Activated naive CD8-positive, alpha-beta T cell treated with anti-CD3 and anti-CD28 coated beads, Interleukin-2, amount 50 U/mL, for 16 hours (primary cell): ENCODE measurements at regions not wholly inside any gene's neighbourhood (a gene's known extent, or its start where the extent isn't known, plus 50 kb on each side); places are given as distances from the start of the nearest gene placed in this dataset.

Experiments used
- DNase-seq: peaks from one replicate; pipeline ENCODE4 v3.0.0-alpha.2; 2020; ENCODE audit warnings: low read depth, low spot score

DNA sequence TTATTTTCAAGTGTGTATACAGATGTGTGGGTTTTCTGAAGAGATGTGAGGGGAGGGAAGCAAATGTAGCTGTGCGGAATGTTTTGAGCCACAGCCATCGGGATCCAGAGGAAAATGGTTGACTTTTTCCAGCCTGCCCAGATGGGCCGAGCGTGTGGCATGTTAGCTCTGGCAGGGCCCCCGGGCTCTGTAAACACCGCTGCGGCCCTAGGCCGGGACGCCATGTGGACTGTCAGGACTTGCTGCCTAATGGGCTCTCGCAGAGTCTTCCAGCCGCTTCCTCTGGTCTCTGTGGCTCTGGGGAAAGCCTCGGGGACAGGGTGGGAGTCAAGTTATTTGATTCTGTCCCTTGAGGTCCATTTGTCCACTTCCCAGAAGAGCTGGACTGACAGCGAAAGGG is 109.6 kb upstream of the PTCH1 start:
- DNase-seq: no peak

DNA sequence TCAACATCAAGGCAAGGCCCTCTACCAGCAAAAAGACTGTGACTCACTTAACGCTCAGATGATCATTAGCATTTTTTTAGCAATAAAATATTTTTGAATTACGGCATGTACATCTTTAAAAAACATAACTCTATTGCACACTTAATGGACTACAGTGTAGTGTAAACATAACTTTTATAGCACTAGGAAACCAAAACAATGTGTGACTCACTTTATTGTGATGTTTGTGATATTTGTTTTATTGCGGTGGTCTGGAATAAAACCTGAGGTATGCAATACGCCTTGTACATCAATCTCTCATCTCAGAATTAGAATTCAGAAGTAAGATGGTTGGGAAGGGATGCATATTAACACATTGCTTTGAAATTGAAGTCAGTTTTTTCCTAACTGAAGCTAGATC is 106.9 kb upstream of the PTCH1 start:
- no peak for DNase-seq

DNA sequence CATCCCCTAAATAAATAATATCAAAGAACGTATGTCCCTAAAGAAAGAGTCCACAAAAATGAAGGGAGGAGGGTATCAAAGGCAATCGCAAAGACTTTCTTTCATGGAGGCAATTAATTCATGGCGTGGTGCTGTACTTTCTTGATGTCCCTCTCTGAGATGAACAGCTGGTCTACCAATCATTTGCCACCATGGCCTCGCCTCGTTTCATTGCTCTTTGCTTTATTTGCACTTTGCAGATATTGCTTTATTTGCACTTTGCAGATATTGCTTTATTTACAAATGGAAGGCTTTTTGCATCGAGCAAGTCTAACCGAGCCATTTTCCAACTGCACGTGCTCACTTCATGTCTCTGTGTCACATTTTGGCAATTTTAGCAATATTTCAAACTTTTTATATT is 104.0 kb upstream of the PTCH1 start:
- no peak for DNase-seq

DNA sequence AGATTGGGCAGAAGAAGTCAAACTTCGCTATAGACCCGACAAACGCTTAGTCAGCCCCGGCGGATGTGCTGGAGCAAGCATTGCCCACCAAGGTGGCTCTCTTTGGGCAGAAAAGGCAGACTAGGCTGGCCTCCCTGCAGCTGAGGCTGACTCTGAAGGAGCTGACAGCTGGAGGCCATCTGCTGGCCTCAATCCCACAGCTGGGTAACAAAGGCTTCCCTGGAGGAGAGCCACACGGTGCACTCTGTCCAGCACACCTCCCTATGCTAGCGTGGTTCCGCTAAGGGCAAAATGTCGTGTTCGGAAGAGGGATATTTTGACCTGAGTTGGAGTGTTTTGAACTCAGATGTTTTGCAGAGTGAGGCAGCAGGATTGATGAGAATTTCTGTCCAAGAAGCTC is 103.5 kb upstream of the PTCH1 start:
- no peak for DNase-seq

DNA sequence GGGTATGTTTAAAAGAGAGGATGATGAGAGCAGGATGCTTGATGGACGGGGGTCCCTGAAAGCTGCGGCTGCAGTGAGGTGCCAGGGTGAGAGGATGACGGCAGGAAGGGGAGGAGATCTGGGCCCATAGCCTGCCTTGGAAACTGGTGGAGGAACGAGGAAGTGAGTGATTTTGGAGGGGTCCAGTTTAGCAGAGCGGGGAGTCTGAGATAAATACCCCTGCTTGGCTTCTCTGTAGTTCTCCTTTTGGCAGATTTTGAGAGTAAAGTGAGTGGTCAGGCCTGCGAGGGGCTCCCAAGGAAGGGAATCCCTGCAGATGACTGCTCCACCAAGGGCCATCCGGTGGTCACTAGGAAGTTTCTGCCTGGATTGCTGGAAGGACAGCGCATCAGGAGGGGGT is 98.5 kb upstream of the PTCH1 start:
- no peak for DNase-seq

DNA sequence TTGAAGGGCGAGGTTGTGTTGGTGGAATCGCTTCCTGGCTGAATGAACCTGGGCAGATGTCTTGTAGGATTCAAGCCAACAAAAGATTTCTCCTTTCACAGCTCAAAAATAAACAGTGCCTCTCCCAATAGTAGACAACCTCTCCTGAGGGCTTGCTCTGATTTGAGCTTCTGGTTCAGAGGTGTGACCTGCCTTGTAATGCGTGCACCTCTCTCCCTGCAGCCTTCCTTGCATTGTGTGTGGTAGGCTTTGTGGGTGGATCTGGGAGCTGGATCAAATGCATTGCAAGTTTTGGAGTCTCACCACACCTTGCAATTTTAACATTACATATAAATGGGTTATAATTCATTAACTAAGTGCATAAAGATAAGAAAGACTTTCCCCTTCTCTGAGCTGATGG is 96.9 kb upstream of the PTCH1 start:
- no peak for DNase-seq

DNA sequence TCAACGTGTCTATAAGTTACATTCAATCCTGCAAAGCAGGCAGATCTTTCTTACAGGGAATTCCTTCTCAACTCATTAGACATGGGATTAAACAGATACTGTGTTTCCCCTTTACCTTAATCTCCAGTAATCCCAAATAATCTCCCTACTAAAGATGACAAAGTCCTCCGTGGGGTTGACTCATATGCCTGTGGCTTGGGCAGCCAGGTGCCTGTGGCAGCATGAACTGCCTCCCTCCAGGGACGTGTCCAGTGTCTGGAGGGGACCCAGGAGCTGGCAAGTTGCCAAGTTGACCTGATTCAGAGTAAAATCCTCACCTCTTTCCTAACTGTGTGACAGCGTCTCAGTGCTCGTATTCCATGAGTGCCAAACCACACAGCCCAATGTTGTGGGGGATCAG is 94.6 kb upstream of the PTCH1 start:
- DNase-seq: no peak

DNA sequence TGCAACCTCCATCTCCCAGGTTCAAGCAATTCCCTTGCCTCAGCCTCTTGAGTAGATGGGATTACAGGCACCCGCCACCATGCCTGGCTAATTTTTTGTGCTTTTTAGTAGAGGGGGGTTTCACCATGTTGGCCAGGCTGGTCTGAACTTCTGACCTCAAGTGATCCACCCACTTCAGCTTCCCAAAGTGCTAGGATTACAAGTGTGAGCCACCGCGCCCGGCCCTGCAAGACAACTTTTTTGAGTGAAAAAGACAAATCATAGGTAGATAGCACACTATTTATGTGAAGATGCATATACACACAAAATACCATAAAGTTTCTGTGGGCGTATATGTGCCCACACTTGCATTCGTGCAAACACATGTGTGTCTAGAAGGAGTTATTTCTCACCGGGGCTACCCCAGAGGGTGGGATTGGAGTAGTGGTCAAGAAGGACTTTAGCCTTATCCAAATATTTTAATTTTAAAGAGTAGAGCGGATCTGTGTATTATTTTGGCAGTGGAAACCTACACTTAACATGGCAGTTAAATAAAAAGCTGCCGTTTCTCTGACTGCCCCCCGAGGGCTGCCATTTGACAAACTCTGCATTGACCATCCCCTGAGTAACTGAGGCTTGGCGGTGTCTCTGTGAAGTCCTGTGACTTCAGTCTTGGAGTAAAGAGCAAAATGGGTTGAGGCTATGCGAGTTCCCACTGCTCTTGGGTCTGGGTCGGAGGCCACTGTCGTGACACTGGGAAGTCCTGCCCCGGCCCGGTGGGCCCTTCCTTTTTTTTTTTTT is 93.4 kb upstream of the PTCH1 start:
- no peak for DNase-seq

DNA sequence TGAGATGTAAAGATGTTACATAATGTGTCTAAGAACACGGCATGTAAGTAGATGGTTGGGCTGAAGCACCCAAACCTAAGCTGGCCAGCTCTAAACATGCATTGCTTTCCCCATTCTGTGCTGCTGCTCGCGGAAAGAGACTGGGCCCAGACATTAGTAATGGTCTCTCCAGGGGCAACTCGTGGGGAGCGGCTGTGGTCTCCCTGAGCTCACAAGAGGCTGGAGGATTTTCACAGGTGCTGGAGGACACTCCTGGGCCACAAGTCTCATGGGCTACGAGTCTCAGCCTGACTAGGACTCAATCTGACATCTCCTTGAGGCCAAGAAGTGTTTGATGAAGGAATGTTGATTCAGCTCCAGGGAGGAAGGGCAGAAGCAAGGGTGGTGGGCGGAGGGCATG is 92.7 kb upstream of the PTCH1 start:
- DNase-seq: no peak

DNA sequence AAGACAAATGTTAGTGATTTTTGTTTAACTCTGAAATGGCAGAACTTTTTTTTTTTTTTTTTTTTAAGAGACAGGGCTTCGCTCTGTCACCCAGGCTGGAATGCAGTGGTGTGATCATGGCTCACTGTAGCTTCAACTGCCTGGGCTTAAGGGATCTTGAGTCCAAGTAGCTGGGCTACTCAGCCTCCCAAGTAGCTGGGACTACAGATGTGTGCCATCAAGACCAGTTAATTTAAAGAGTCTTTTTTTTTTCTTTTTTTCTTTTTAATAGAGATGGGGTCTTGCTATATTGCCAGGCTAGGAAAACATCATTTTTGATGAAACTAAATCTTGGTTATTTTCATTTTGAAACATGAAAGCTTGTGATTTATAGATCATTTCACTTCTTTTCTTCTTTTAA is 91.6 kb upstream of the PTCH1 start:
- DNase-seq: no peak

DNA sequence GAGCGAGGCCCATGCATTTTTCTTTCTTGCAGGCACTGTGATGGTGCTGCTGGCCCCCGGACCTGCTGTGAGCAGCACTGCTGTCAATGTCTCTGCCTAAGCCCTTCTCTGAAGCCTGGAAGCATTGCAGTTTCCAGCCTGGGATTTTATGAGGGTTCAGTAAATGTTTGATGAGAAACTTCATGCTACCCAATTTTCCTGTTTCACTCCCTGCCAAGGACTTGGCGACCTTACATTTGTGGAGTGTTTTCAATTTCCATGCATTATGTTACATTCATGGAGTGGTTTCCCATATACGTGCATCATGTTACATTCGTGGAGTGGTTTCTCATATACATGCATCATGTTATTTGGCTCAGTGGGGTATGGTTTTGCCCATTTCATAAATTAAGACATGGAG is 90.7 kb upstream of the PTCH1 start:
- no peak for DNase-seq

DNA sequence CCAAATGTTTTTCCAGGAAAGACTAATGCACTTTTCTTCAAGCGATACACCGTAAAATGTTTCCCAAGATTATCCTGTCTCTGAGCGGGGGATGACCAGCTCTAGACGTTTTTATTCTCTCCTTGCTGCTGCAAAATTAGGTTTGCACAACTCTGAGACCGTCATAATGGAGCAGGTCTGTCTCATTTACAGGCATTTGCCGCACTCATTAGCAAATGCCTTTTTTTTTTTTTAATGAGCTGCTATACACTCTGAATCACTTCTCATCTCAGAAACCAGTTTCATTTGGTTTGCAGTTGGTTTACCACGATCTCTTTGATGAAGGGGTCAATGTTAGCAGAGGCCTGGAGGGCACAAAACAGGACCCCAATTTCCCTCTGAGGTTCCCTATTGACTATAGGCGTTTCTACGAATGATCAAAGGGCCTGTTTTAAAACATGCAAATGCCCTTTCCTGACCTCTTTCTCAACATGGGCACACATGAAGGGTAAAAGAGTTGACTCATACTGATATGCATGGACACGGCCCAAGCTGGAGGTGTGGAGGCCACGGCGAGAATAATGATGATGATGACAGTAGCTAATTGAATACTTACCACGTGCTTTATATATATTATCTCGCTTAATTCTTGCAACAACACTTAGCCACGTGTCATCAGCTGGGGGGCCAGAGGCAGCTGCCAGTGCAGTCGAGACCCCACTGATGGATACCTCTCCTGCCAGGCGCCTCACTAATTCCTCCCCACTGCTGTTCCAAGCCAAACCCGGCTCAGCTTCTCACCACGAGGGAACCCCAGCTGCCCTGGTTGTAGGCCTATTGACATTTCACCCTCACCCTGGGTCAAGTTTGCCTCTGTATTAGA is 89.9 kb upstream of the PTCH1 start:
- DNase-seq: no peak

DNA sequence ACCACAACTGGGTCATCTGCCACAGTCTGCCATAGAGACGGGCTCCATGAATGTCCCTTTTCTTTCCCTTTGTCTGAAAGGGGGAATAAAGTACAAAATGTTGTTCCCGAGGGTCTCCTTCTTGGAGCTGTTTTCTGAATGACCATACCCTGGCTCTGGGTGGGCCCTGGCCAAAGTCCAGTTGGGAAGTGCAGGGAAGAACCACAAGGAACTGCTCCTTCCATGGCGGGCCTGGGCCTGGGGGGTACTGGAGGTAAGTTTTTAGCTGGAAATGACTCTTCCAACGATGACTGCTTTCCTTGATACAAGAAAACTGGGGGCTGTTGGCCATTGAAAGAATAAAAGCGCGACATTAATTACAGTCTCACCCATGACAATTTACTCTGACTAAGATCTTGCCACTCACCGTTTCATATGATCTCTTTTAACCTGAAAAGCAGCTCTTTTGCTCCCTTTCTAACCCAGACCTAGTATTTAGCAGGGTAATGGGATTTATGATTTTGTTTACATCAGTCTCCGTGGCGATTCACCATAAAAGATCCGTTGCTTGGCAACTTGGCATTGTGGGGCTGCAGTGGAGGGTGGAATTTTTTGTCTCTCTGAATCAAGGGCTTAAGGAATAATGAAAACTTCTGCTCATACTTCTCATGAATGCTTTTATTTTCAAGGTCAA is 89.2 kb upstream of the PTCH1 start:
- DNase-seq: no peak

DNA sequence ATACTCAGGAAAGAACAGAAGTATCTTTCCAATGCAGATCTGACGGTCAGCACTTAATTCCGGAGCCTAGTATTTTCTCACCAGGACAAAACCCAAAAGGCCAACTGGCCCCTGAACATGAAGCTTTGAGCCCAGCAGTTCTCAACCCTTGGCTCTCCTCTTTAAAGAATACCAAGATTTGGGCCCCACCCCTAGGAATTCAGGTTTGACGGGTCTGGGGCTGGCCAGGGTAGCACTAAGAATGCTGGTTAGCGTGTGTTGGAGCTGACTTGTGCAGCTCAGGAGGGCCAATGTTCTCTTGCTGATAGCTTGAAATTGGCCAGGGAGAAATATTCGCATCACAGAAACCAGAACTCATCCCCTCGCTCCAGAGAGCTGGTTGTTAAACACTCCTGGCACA is 88.3 kb upstream of the PTCH1 start:
- no peak for DNase-seq

DNA sequence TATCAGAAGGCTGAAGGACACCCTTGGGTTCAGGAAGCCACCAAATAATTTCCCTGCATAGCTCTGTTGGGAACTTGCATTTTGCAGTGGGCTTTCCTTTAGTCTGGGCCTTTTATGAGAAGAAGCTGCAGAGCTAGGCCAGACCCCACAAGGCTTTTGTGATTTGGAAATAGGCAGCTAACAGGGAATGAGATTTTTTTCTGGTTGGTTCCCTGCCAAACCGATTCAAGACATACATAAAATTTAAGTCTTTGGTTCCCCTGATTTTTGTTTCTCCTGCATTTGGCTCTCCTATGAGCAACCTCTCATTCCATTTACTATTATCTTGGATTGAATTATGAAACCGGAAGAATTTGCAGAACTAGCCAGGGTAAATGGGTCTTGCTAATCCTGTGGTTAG is 81.5 kb upstream of the PTCH1 start:
- no peak for DNase-seq

DNA sequence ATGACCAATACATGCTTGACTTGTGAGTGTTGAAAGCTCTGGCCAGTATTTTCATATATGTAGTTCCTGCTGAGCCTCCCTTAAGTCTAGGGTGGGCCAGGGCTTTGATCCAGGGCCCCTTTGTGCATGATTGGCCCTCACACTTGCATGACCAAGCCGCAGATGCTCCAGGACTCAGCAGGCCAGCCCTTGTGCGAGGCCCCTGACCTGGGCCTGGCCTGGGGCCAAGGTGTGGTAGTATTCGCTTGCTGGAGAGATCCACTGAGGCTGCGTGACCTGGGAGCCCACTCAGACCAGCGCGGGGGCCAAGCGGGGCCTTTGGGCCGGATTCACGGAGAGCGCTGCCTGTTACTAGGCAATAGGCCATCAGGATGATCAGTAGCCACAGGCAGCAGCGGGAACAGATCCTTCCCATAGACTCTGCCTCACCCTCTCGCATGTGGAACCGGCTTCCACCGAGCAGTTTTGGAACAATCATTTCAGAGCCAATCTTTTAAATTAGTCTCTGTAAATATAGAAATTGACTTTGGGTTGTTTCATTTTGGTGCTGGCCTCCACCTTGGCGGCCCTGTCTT is 79.0 kb upstream of the PTCH1 start:
- no peak for DNase-seq

DNA sequence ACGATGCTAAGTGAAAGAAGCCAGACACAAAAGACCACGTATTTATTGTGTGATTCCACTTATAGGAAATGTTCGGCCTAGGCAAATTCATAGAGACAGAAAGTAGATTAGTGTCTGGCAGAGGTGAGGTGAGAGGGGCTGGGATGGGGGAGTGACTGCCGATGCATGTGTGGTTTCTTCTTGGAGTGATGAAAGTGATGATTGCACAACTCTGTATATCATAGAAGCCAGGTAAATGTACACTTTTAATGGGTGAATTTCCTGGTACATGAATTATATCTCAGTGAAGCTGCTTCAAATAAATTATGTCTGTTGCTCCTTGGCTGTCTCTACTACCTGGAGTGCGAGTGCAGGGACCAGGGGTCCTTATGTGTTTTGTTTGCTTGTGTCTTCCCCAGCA is 76.2 kb upstream of the PTCH1 start:
- no peak for DNase-seq

DNA sequence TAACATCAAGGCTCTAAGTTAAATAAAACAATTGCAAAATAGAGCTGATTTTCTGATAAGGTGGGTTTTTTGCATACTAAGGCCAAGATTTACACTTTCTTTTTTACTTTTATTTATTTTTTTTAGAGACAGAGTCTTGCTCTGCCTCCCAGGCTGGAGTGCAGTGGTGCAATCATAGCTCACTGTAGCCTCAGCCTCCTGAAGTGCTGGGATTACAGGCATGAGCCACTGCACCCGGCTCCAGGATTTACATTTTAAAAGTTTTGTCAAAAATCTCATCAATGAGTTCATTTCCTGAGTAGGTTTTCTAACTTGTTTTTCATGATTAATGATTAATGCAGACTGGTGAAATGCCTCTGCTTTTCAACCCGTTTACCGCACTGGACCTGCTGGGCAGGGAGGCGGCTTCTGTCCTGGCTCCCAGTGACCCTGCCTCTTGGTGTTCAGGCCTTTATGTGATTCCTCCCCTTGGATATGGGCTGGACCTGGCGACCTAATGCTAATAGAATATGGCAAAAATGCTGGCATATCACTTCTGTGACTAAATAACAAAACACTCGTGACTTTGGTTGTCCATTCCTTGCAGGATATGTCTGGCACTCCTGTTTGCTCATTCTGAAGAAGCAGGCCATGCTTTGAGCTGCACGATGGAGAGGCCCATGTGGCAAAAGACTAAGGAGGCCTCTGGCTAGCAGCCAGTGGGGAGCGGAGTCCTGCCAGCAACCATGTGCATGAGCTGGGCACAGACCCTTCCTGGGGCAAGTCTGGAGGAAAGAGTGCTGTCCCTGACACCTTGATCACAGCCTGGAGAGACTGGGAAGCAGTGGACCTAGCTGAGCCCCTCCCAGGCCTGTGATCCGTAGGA is 72.2 kb upstream of the PTCH1 start:
- DNase-seq: no peak

DNA sequence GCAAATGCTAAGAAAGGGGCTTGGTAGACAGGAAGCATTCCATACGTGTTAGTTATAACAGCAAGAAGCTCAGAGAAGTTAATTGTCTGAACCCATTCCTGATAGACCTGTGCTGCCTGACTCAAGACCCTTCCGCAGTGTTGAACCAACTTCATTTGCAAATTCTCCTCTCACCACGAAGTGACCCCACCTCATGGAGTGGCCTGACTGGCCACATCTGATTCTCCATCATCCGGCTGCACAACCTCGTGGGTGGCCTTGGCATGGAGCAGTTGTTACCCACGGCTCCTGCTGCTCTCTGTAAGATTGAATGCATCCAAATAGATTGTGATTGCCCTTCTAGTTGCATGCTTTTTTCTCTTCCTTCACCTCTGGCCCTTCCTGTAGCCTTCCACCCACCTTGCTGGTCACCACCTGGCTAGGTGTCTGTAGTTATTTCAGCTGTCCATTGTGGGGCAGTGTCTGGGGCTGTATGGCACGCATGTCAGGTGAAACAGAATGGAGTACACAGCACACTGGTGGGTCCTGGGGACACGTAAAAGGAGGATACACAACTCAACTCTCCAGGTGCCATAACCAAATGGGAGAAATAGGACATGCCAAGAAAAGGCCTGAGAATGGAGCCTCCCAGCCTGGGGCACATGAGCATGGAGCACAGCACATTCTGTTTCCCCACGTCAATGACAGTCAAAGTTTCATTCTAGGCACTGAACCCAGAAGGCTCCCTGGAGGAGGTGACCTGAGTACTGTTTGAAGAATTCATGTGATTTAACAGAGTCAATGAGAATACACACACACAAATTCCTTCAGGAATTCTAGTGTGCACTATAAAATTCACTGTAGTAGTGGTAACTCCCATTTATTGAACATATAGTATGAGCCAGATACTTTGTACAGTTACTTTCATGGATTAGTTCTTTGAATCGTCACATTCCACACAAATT is 70.5 kb upstream of the PTCH1 start:
- no peak for DNase-seq

DNA sequence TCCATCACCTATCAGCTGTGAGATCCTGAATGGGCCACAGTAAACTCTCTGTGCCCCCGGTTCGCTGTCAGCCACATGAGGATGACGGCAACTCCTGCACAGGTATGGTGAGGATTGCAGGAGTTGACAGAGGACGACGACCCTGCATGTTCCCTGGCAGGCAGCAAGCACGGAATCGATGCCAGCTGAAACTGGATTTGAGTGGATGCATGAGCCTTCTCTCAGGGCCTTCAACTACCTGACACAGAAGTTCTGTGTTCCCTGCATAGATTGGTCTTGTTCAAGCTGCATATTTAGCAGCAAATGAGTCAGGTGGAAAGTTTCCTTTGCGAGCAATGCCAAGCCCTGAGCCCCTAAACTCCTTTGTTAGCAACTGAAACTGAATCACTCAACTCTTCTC is 69.6 kb upstream of the PTCH1 start:
- DNase-seq: no peak
